WI38 (cell line): ENCODE measurements at regions not wholly inside any gene's neighbourhood (a gene's known extent, or its start where the extent isn't known, plus 50 kb on each side); places are given as distances from the start of the nearest gene placed in this dataset.

Experiments used
- H3K4me3 ChIP-seq: 2 replicates; pipeline ENCODE4 v1.5.1; 2011; ENCODE audit warnings: low read depth, mild to moderate bottlenecking, control low read depth, low read length
- TF ChIP-seq, protein P1 (sequence below): IDR thresholded peaks from 2 replicates; pipeline ENCODE4 v1.5.1; 2012; ENCODE audit warnings: low read depth, mild to moderate bottlenecking, control low read depth, low read length

DNA sequence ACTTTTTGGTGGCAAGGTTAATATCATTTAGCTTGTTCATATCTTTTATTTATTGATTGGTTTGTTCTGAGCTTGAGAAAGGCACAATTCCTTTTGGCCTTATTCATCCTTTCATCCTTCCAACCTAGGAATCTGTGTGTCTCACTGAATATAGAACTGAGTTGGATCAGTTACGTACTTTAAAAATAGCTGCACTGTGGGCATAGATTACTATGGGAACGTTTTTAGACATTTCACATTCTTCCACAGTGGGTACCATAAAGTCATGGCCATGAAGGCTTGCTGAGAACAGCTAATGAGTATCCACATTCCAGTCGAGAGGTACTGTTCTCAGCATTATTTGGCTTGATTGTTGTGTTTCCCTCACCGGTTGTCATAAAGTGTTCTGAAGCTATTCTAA lies 217.0 kb upstream of the DKK2 start:
- TF ChIP-seq, protein P1, sequence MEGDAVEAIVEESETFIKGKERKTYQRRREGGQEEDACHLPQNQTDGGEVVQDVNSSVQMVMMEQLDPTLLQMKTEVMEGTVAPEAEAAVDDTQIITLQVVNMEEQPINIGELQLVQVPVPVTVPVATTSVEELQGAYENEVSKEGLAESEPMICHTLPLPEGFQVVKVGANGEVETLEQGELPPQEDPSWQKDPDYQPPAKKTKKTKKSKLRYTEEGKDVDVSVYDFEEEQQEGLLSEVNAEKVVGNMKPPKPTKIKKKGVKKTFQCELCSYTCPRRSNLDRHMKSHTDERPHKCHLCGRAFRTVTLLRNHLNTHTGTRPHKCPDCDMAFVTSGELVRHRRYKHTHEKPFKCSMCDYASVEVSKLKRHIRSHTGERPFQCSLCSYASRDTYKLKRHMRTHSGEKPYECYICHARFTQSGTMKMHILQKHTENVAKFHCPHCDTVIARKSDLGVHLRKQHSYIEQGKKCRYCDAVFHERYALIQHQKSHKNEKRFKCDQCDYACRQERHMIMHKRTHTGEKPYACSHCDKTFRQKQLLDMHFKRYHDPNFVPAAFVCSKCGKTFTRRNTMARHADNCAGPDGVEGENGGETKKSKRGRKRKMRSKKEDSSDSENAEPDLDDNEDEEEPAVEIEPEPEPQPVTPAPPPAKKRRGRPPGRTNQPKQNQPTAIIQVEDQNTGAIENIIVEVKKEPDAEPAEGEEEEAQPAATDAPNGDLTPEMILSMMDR, result no peak
- H3K4me3 ChIP-seq, result no peak overlapping the region

GRCh38 chr4:107252571-107252970 lies 216.5 kb upstream of the DKK2 start:
- H3K4me3 ChIP-seq, result no peak overlapping the region
- TF ChIP-seq, protein P1, result no peak

DNA sequence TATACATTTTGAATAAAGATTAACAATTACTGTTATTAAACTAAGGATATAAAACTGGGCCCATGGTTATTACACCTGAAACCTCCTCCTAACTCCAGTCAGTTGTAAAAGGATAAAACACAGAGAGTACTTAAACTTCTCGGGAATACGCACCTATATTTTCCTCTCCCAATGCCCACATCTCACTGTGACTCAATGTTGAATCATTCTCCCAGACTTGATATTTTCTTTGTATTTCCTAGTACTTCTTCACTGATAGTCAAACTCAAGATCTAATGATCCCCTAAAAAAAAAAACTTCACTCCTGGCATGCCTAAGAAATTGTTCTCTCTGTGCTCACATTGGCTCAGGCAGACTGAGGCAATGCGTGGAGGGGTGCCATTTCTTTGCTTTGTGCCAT lies 212.5 kb upstream of the DKK2 start:
- TF ChIP-seq, protein P1, result no peak
- H3K4me3 ChIP-seq, result no peak overlapping the region

GRCh38 chr4:107247738-107248137 lies 211.6 kb upstream of the DKK2 start:
- TF ChIP-seq, protein P1, result no peak
- no peak overlapping the region for H3K4me3 ChIP-seq

- H3K4me3 ChIP-seq, result no peak overlapping the region
Observed at GRCh38 chr4:107246761-107247160, 210.6 kb upstream of the DKK2 start.

DNA sequence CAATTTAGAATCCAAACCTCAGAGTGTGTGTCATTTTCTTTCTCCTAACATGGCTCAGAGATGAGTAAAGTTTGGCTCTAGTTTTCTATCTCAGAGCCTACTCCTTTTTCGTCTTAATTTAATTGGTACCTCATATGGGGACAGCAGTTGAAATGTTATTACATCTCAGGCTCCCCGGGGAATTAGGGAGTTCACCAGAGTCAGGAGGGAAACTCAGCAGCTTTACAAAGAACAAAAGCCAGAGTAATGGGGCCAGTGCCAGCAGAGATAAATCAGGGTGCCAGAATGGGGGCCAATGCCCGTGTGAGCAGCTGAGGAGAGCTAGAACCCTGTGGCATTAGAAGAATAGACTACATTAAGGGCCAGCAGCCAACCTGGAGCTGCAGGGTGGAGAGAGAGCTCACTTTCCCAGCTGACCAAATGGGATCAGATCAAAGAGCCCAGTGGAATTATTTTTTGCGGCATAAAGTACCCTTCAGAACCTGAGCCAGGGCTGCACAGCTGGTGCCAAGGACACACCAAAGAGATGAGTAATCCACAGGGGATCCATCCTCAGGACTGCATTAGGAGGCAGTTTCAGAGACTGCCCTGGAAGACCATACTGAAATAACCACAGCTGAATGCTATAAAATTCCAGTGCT lies 207.1 kb upstream of the DKK2 start:
- TF ChIP-seq, protein P1, result no peak
- H3K4me3 ChIP-seq, result no peak overlapping the region

More at GRCh38 chr4:107246761-107247160, 210.6 kb upstream of the DKK2 start:
- TF ChIP-seq, protein P1, result no peak

DNA sequence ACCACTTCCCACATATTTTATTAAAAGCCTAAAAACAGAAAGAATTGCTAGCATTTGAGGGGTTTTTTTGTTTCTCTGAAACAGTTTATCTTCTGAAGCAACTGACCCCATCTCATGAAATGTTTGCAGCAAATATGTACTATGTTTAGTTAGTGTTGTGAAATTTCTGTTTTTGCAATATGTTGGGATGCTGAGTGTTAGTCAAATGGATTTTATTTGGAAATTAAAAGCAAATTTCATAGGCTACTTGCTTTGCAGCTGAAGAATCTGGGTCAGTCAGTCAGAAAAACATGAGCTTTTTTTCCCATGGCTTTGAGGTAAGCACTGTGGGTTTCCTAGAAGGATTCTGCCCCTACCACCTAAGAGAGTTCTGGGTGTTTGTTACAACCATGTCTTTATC lies 184.9 kb upstream of the DKK2 start:
- H3K4me3 ChIP-seq, result no peak overlapping the region
- TF ChIP-seq, protein P1, result no peak
